ENCODE measurements at regions not wholly inside any gene's neighbourhood (a gene's known extent, or its start where the extent isn't known, plus 50 kb on each side); places are given as distances from the start of the nearest gene placed in this dataset.

GRCh38 chr10:23517155-23517554, 78.3 kb downstream of the OTUD1 start:
- ATAC-seq, result no peak
- BruUV-seq (replicated peaks), result no TSS peak
- no peak overlapping the region for H3K4me2 ChIP-seq (ENCODE audit: low read length)

More at GRCh38 chr10:23517155-23517554, 78.3 kb downstream of the OTUD1 start:
- Histone ChIP-seq H4K20me1 (ENCODE audit: insufficient read depth) (no peaks in the 10 kb centered on the region), H3K36me3 (ENCODE audit: control insufficient read depth in 1 of 2, insufficient read depth in 2 of 2, low read length in 2 of 2) (no peaks in the 10 kb centered on the region), H3K9me2 (ENCODE audit: insufficient read depth) (no peaks in the 10 kb centered on the region), H3K4me3 (replicated peaks in 1 of 2; ENCODE audit: low read depth in 1 of 2, low read length in 2 of 2) (no peak overlapping the region), H3K27ac (ENCODE audit: low read depth, low read length) (no peak overlapping the region), H3K4me1 (ENCODE audit: control insufficient read depth in 1 of 2, insufficient read depth in 2 of 2, low read length in 2 of 2) (peaks cover 2 to 16% of the 10 kb centered on the region in 2 experiments; a peak in 3 of 4 replicates), H3K27me3 (ENCODE audit: insufficient read depth, low read length) (peaks cover 38% of the 10 kb centered on the region), H3K9me3 (ENCODE audit: control insufficient read depth in 1 of 2, insufficient read depth in 1 of 2, low read depth in 1 of 2, low read length in 2 of 2) (no peaks in the 10 kb centered on the region), H3K9ac (ENCODE audit: low read length) (no peak overlapping the region), H2AFZ (ENCODE audit: low read depth, low read length, poor library complexity, severe bottlenecking) (no peak overlapping the region), H3K79me2 (ENCODE audit: insufficient read depth, low read length) (no peaks in the 10 kb centered on the region)
- no peak for DNase-seq (ENCODE audit: low read depth, low spot score)
- CTCF ChIA-PET, result interaction anchor here (0.6 to 1.7 kb wide), 7 partner anchors 9 to 834 kb away, joined by 3 to 6 read pairs (median 4); no protein-coding TSS in a partner anchor
- POLR2A ChIA-PET, result no interaction called here
- RAD21 ChIA-PET (ENCODE audit: low non-redundant PET in 1 of 2, low total read pairs in 2 of 2, uncharacterized antibody in 2 of 2, unreplicated experiment in 2 of 2), result no interaction called here
- TF ChIP-seq MAX (IDR thresholded peaks at IDR 0.05) (no peak), ELF1 (IDR thresholded peaks at IDR 0.05; ENCODE audit: borderline replicate concordance, low read depth) (no peak), EZH2 (IDR thresholded peaks at IDR 0.05) (no peak), SRF (IDR thresholded peaks at IDR 0.05; ENCODE audit: low read depth) (no peak), ZFX (IDR thresholded peaks at IDR 0.05) (no peak), SIN3A (IDR thresholded peaks at IDR 0.05; ENCODE audit: low read depth) (no peak), POLR2AphosphoS5 (IDR thresholded peaks at IDR 0.05; ENCODE audit: low read depth, low read length) (no peak), SP1 (IDR thresholded peaks at IDR 0.05; ENCODE audit: low read depth) (no peak), FOSL1 (IDR thresholded peaks at IDR 0.05; ENCODE audit: low read depth) (no peak), CTCF (IDR thresholded peaks at IDR 0.05 in 2 of 3, conservative IDR thresholded peaks at IDR 0.05 in 1 of 3; ENCODE audit: borderline replicate concordance in 1 of 3, insufficient read depth in 1 of 3, low read depth in 2 of 3, low read length in 2 of 3) (no peak), CBX3 (IDR thresholded peaks at IDR 0.05; ENCODE audit: low read depth) (no peak), POLR2A (IDR thresholded peaks at IDR 0.05; ENCODE audit: borderline replicate concordance, extremely low read depth, insufficient read depth, insufficient read length) (no peak), JUND (IDR thresholded peaks at IDR 0.05) (no peak), ZNF274 (IDR thresholded peaks at IDR 0.05; ENCODE audit: low read depth, low read length) (no peak)
- TF ChIP-seq, protein P1, sequence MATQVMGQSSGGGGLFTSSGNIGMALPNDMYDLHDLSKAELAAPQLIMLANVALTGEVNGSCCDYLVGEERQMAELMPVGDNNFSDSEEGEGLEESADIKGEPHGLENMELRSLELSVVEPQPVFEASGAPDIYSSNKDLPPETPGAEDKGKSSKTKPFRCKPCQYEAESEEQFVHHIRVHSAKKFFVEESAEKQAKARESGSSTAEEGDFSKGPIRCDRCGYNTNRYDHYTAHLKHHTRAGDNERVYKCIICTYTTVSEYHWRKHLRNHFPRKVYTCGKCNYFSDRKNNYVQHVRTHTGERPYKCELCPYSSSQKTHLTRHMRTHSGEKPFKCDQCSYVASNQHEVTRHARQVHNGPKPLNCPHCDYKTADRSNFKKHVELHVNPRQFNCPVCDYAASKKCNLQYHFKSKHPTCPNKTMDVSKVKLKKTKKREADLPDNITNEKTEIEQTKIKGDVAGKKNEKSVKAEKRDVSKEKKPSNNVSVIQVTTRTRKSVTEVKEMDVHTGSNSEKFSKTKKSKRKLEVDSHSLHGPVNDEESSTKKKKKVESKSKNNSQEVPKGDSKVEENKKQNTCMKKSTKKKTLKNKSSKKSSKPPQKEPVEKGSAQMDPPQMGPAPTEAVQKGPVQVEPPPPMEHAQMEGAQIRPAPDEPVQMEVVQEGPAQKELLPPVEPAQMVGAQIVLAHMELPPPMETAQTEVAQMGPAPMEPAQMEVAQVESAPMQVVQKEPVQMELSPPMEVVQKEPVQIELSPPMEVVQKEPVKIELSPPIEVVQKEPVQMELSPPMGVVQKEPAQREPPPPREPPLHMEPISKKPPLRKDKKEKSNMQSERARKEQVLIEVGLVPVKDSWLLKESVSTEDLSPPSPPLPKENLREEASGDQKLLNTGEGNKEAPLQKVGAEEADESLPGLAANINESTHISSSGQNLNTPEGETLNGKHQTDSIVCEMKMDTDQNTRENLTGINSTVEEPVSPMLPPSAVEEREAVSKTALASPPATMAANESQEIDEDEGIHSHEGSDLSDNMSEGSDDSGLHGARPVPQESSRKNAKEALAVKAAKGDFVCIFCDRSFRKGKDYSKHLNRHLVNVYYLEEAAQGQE (IDR thresholded peaks at IDR 0.05; ENCODE audit: low read depth), result no peak
- intact Hi-C loops (cut with micrococcal nuclease), result loop anchor here (5.0 to 10.0 kb wide), 2 partner anchors 140 to 1038 kb away; no protein-coding TSS in a partner anchor
